SKM-1 treated with dmso at 0.1 percent for 144 hours (cell line): ENCODE measurements at regions not wholly inside any gene's neighbourhood (a gene's known extent, or its start where the extent isn't known, plus 50 kb on each side); places are given as distances from the start of the nearest gene placed in this dataset.
A peak's percentile ranks its signal among the peaks of the same experiment; 100 is the strongest.

Experiments
- DNase-seq: peaks from one replicate; lab custom pipeline; 2025; ENCODE audit not compliant: unreplicated experiment; lab: John Stamatoyannopoulos, UW

- no peak for DNase-seq
Observed at GRCh38 chrX:39853417-39854030, 244.2 kb downstream of the BCOR start.

GRCh38 chrX:39854772-39855747 is 242.7 kb downstream of the BCOR start:
- DNase-seq, result peak; percentile 62

GRCh38 chrX:39855748-39856129 is 242.0 kb downstream of the BCOR start:
- no peak for DNase-seq

GRCh38 chrX:39856472-39857121 is 241.2 kb downstream of the BCOR start:
- DNase-seq, result no peak

GRCh38 chrX:39857780-39858179 is 240.0 kb downstream of the BCOR start:
- no peak for DNase-seq

- peak; percentile 68 for DNase-seq
Observed at GRCh38 chrX:39859991-39860861, 237.5 kb downstream of the BCOR start.

- DNase-seq, result no peak
Observed at GRCh38 chrX:39862963-39863362, 234.8 kb downstream of the BCOR start.

- DNase-seq, result no peak
Observed at GRCh38 chrX:39866229-39866628, 231.5 kb downstream of the BCOR start.

- no peak for DNase-seq
Observed at GRCh38 chrX:39869846-39870601, 227.7 kb downstream of the BCOR start.

- DNase-seq, result no peak
Observed at GRCh38 chrX:39871648-39872047, 226.1 kb downstream of the BCOR start.

- DNase-seq, result no peak
Observed at GRCh38 chrX:39873117-39873516, 224.6 kb downstream of the BCOR start.

GRCh38 chrX:39874202-39874816 is 223.4 kb downstream of the BCOR start:
- no peak for DNase-seq

GRCh38 chrX:39875834-39876628 is 221.7 kb downstream of the BCOR start:
- DNase-seq, result no peak

- no peak for DNase-seq
Observed at GRCh38 chrX:39877905-39878304, 219.9 kb downstream of the BCOR start.

- no peak for DNase-seq
Observed at GRCh38 chrX:39883666-39884065, 214.1 kb downstream of the BCOR start.

GRCh38 chrX:39886282-39886681 is 211.5 kb downstream of the BCOR start:
- DNase-seq, result no peak

GRCh38 chrX:39888730-39889129 is 209.0 kb downstream of the BCOR start:
- DNase-seq, result no peak

GRCh38 chrX:39889704-39890103 is 208.1 kb downstream of the BCOR start:
- DNase-seq, result no peak

- no peak for DNase-seq
Observed at GRCh38 chrX:39890807-39891206, 207.0 kb downstream of the BCOR start.
